A549 (cell line): ENCODE measurements at regions not wholly inside any gene's neighbourhood (a gene's known extent, or its start where the extent isn't known, plus 50 kb on each side); places are given as distances from the start of the nearest gene placed in this dataset.

Experiments used
- ATAC-seq, 2 experiments: fragments of 200-7000 bp in 1 of 2; fragments of >200 bp in 1 of 2; cut with Nextera tagmentation in 1 of 2; cut with Tn5 transposase in 1 of 2; 3 replicates each; pipeline versions ENCODE4 v1.8.0 to v1.9.1; 2018 to 2020; ENCODE audit warnings: mild to moderate bottlenecking in 1 of 2, moderate library complexity in 1 of 2
- CTCF ChIA-PET: fragments of 300-600 bp; sonication (Branson Sonifier 250); formaldehyde crosslinking; extraction: SDS; loops from one replicate; lab custom pipeline; 2021; ENCODE audit warnings: antibody characterized with exemption, inconsistent platforms; lab: Yijun Ruan, JAX
- POLR2A ChIA-PET: fragments of 350-600 bp; formaldehyde crosslinking; extraction: SDS; loops from one replicate; lab custom pipeline; 2021; ENCODE audit warnings: antibody characterized with exemption, inconsistent platforms; lab: Yijun Ruan, JAX
- DNase-seq, 2 experiments: peaks; one replicate each; pipeline versions ENCODE4 v3.0.0 to v3.0.0-alpha.2; 2011 to 2016; ENCODE audit warnings: low read depth in 1 of 2, low spot score in 1 of 2
- FAIRE-seq: peaks from 2 replicates; lab custom pipeline; 2011; peaks lifted over from hg19 to GRCh38; lab: Jason Lieb, UNC
- H3K27ac ChIP-seq, 2 experiments: fragments of >200 bp; sonication (Bioruptor Twin); formaldehyde crosslinking; 3 replicates each; pipeline ENCODE4 v1.5.1; 2016 to 2017
- H3K4me1 ChIP-seq: fragments of >200 bp; sonication (Bioruptor Twin); formaldehyde crosslinking; 3 replicates; pipeline ENCODE4 v1.6.1; 2016
- H3K4me2 ChIP-seq: fragments of >200 bp; sonication (Bioruptor Twin); formaldehyde crosslinking; 3 replicates; pipeline ENCODE4 v1.6.1; 2016
- H3K4me3 ChIP-seq: fragments of >200 bp; sonication (Bioruptor Twin); formaldehyde crosslinking; 3 replicates; pipeline ENCODE4 v1.5.1; 2016
- H3K9me3 ChIP-seq: fragments of >200 bp; sonication (Bioruptor Twin); formaldehyde crosslinking; 3 replicates; pipeline ENCODE4 v1.6.1; 2016
- BCL3 ChIP-seq: fragments of >200 bp; sonication (Bioruptor Twin); formaldehyde crosslinking; IDR thresholded peaks from 3 replicates; pipeline ENCODE4 v1.6.1; 2016
- CHD4 ChIP-seq: fragments of 200-600 bp; sonication (generic); IDR thresholded peaks from 2 replicates; pipeline ENCODE4 v1.6.1; 2016; ENCODE audit warnings: antibody characterized with exemption, mild to moderate bottlenecking, borderline replicate concordance
- EP300 ChIP-seq, 2 experiments: fragments of >200 bp; sonication (Bioruptor Twin); formaldehyde crosslinking; IDR thresholded peaks; 2 replicates in 1 of 2; 3 replicates in 1 of 2; pipeline ENCODE4 v1.6.1; 2016 to 2017
- FOSL2 ChIP-seq, 2 experiments: fragments of 450-650 bp in 1 of 2; fragments of >200 bp in 1 of 2; sonication (Bioruptor Twin) in 1 of 2; formaldehyde crosslinking; IDR thresholded peaks; 2 replicates each; pipeline versions ENCODE4 v1.5.0 to v1.6.1; 2016 to 2020; ENCODE audit warnings: mild to moderate bottlenecking in 1 of 2, moderate library complexity in 1 of 2
- FOXS1 ChIP-seq: fragments of 250-450 bp; sonication (Bioruptor Pico); IDR thresholded peaks from 2 replicates; pipeline ENCODE4 v1.5.0; 2020; ENCODE audit warnings: mild to moderate bottlenecking, moderate library complexity
- HOXB13 ChIP-seq: fragments of 250-450 bp; sonication (Bioruptor Pico); IDR thresholded peaks from 2 replicates; pipeline ENCODE4 v1.5.0; 2020; ENCODE audit warnings: low read depth, mild to moderate bottlenecking, moderate library complexity
- JUN ChIP-seq, 2 experiments: fragments of >200 bp; sonication (Bioruptor Twin); formaldehyde crosslinking; IDR thresholded peaks; 2 replicates in 1 of 2; 3 replicates in 1 of 2; pipeline ENCODE4 v1.6.1; 2016 to 2017
- KDM1A ChIP-seq: fragments of 200-600 bp; sonication (generic); IDR thresholded peaks from 2 replicates; pipeline ENCODE4 v1.6.1; 2016; ENCODE audit warnings: low read depth, mild to moderate bottlenecking
- MYC ChIP-seq: IDR thresholded peaks from 2 replicates; pipeline ENCODE4 v1.6.1; 2012; ENCODE audit warnings: mild to moderate bottlenecking, inconsistent platforms, low read length, improper control_type of control experiment, borderline replicate concordance
- NPAS2 ChIP-seq: fragments of 250-450 bp; sonication (Bioruptor Pico); IDR thresholded peaks from 2 replicates; pipeline ENCODE4 v1.8.0; 2022; ENCODE audit warnings: mild to moderate bottlenecking, moderate library complexity, borderline replicate concordance
- NR3C1 ChIP-seq: fragments of >200 bp; sonication (Bioruptor Twin); formaldehyde crosslinking; IDR thresholded peaks from 3 replicates; pipeline ENCODE4 v1.6.1; 2017
- PBX3 ChIP-seq: IDR thresholded peaks from 2 replicates; pipeline ENCODE4 v1.6.1; 2012
- POLR2A ChIP-seq: IDR thresholded peaks from 2 replicates; pipeline ENCODE4 v1.6.1; 2012; ENCODE audit warnings: mild to moderate bottlenecking, low read length
- POLR2AphosphoS2 ChIP-seq: conservative IDR thresholded peaks from 2 replicates; pipeline ENCODE4 v1.6.1; 2012; ENCODE audit warnings: low read length, improper control_type of control experiment, inconsistent platforms
- REST ChIP-seq: fragments of 200-600 bp; sonication (generic); IDR thresholded peaks from 2 replicates; pipeline ENCODE4 v1.6.1; 2016; ENCODE audit warnings: antibody characterized with exemption, mild to moderate bottlenecking, moderate library complexity
- RNF2 ChIP-seq: fragments of 200-600 bp; sonication (generic); IDR thresholded peaks from 2 replicates; pipeline ENCODE4 v1.6.1; 2016; ENCODE audit warnings: low read depth, mild to moderate bottlenecking, antibody characterized with exemption, moderate library complexity, borderline replicate concordance
- SMC3 ChIP-seq: fragments of >200 bp; sonication (Bioruptor Twin); formaldehyde crosslinking; IDR thresholded peaks from 3 replicates; pipeline ENCODE4 v1.6.1; 2018; ENCODE audit warnings: inconsistent platforms
- TFCP2L1 ChIP-seq: fragments of 250-450 bp; sonication (Bioruptor Pico); IDR thresholded peaks from 2 replicates; pipeline ENCODE4 v1.5.0; 2021; ENCODE audit warnings: mild to moderate bottlenecking
- ZFP36 ChIP-seq: fragments of 450-650 bp; IDR thresholded peaks from 2 replicates; pipeline ENCODE4 v1.6.1; 2014; ENCODE audit warnings: borderline replicate concordance; ENCODE audit not compliant: partially characterized antibody
- ZNF302 ChIP-seq: fragments of 250-450 bp; sonication (Bioruptor Pico); IDR thresholded peaks from 2 replicates; pipeline ENCODE4 v1.9.0; 2021; ENCODE audit warnings: inconsistent platforms, mild to moderate bottlenecking, moderate library complexity
- ZSCAN20 ChIP-seq: fragments of 250-450 bp; sonication (Bioruptor Pico); IDR thresholded peaks from 2 replicates; pipeline ENCODE4 v1.8.0; 2022; ENCODE audit warnings: mild to moderate bottlenecking, moderate library complexity
- WGBS: methylation state at CpG from one replicate; pipeline ENCODE4 v1.1.6; 2017; ENCODE audit errors: missing lambda C conversion rate; 5-methylcytosine and 5-hydroxymethylcytosine counted together
- TF ChIP-seq, protein P1 (sequence below): fragments of 250-450 bp; sonication (Bioruptor Pico); IDR thresholded peaks from 2 replicates; pipeline ENCODE4 v1.5.0; 2020; ENCODE audit warnings: low read depth, mild to moderate bottlenecking, moderate library complexity
- TF ChIP-seq, protein P2 (sequence below): fragments of >200 bp; sonication (Bioruptor Twin); formaldehyde crosslinking; IDR thresholded peaks from 2 replicates; pipeline ENCODE4 v1.6.1; 2016

DNA sequence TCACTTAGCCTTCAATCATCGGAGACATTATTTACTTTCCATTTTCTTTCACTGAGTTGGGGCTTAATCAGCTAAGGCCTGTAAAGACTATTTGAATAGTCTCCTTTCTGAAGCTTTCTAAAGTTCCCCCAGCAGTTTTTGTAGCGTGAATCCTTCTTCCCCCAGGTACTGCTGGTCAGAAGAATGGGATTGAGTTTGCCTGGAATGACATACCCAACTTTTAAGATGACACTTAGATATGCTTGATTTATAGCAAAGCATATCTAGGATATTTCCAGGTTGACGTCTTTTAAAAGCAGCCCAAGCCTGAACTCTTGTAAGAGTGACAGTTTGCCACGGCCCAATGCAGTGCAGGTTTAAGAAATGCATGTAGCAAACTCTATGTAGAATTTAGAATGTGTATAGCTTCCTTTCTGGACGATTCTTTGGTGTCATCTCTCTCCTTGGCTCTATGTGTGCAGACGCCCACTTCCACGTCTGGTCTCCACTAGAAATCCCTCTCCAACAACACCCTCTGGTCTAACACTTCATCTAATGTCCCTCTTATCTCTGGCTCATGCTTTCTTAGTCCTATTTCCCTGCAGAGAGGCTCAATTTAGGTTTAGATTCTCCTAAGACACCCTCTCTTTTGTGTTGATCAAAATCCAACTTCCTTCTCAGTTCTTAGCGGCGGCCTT is 175.0 kb upstream of the CYRIA start:
- Histone ChIP-seq H3K4me3 (no peak overlapping the region), H3K4me2 (no peak overlapping the region), H3K27ac (no peak overlapping the region), H3K4me1 (no peaks in the 10 kb centered on the region), H3K9me3 (no peaks in the 10 kb centered on the region)
- DNase-seq (no peak), FAIRE-seq (no peak), ATAC-seq (no peak)
- ChIA-PET CTCF (no interaction called here), POLR2A (no interaction called here)
- 13% methylated on average over 9 of the region's 9 CpGs for WGBS
- TF ChIP-seq, protein P1, sequence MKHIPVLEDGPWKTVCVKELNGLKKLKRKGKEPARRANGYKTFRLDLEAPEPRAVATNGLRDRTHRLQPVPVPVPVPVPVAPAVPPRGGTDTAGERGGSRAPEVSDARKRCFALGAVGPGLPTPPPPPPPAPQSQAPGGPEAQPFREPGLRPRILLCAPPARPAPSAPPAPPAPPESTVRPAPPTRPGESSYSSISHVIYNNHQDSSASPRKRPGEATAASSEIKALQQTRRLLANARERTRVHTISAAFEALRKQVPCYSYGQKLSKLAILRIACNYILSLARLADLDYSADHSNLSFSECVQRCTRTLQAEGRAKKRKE (CRISPR knock-in tag) = no peak
- TF ChIP-seq NPAS2 (CRISPR knock-in tag) (no peak), FOSL2 (IDR thresholded peaks at IDR 0.05) (no peak), FOSL2 (CRISPR knock-in tag; IDR thresholded peaks at IDR 0.05) (no peak), EP300 (IDR thresholded peaks at IDR 0.05) (no peak), FOXS1 (CRISPR knock-in tag) (no peak), CHD4 (no peak)

GRCh38 chr2:16832910-16833309 is 167.3 kb upstream of the CYRIA start:
- FAIRE-seq = no peak
- H3K4me1 ChIP-seq = no peaks in the 10 kb centered on the region
- no peak for DNase-seq
- H3K4me2 ChIP-seq = no peak overlapping the region
- no peak for ATAC-seq
- ChIA-PET POLR2A (no interaction called here), CTCF (no interaction called here)
- TF ChIP-seq ZFP36 (no peak), ZSCAN20 (no peak), JUN (IDR thresholded peaks at IDR 0.05) (no peak), PBX3 (no peak), ZNF302 (no peak)
- no peak overlapping the region for H3K4me3 ChIP-seq
- H3K9me3 ChIP-seq = no peaks in the 10 kb centered on the region
- H3K27ac ChIP-seq = no peak overlapping the region

- 2% methylated on average over 3 of the region's 3 CpGs for whole genome bisulfite sequencing
- CTCF ChIA-PET = no interaction called here
- POLR2A ChIA-PET = no interaction called here
Observed at GRCh38 chr2:16828828-16829160, 163.2 kb upstream of the CYRIA start.

More at GRCh38 chr2:16828828-16829160, 163.2 kb upstream of the CYRIA start:
- no peak for DNase-seq
- TF ChIP-seq POLR2AphosphoS2 = no peak
- no peak for TF ChIP-seq REST
- no peak for TF ChIP-seq ZFP36
- TF ChIP-seq TFCP2L1 = no peak
- TF ChIP-seq POLR2A = no peak
- no peak for TF ChIP-seq HOXB13
- TF ChIP-seq NPAS2 (CRISPR knock-in tag) = no peak
- no peak for TF ChIP-seq RNF2
- TF ChIP-seq KDM1A = no peak
- no peak for TF ChIP-seq SMC3
- no peak for TF ChIP-seq MYC
- TF ChIP-seq, protein P2, sequence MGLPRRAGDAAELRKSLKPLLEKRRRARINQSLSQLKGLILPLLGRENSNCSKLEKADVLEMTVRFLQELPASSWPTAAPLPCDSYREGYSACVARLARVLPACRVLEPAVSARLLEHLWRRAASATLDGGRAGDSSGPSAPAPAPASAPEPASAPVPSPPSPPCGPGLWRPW = no peak
- no peak for TF ChIP-seq BCL3
- no peak for TF ChIP-seq NR3C1
- TF ChIP-seq, all 56 proteins: peak for 0
- H3K9me3 ChIP-seq = no peaks in the 10 kb centered on the region
- FAIRE-seq (no peak), ATAC-seq (no peak)
- no peak overlapping the region for H3K27ac ChIP-seq
- no peaks in the 10 kb centered on the region for H3K4me1 ChIP-seq
- no peak overlapping the region for H3K4me3 ChIP-seq
- no peak overlapping the region for H3K4me2 ChIP-seq
